DMS153 treated with DMSO at 0.1 percent for 48 hours (cell line): ENCODE measurements at regions not wholly inside any gene's neighbourhood (a gene's known extent, or its start where the extent isn't known, plus 50 kb on each side); places are given as distances from the start of the nearest gene placed in this dataset.
"Not testable (repeated sequence)": the region's sequence is repeated elsewhere in the genome, so short reads cannot be mapped to it uniquely, and the experiment has no call there.

Experiments used
- DNase-seq: peaks from one replicate; lab custom pipeline; 2025; ENCODE audit not compliant: unreplicated experiment; lab: John Stamatoyannopoulos, UW

DNA sequence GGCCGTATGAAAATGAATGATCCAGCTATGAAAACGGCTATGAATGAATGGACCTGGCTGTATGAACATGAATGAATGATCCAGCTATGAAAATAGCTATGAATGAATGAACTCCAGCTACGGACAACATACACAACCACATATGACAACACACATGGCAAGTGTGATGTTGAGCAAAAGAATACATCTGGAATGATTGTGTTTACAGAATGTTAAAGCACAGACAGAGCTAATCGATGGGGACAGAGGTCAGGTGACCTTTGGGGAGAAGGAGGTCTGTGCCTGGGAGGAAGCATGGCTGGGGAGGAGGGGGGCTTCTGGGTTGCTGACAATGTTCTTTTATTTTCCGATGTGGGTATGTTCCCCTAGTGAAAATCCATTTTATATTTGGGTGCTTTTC lies 174.0 kb upstream of the WSCD1 start:
- DNase-seq, result no peak

- no peak for DNase-seq
These were observed 172.8 kb upstream of the WSCD1 start for GRCh38 chr17:5897275-5897911.

DNA sequence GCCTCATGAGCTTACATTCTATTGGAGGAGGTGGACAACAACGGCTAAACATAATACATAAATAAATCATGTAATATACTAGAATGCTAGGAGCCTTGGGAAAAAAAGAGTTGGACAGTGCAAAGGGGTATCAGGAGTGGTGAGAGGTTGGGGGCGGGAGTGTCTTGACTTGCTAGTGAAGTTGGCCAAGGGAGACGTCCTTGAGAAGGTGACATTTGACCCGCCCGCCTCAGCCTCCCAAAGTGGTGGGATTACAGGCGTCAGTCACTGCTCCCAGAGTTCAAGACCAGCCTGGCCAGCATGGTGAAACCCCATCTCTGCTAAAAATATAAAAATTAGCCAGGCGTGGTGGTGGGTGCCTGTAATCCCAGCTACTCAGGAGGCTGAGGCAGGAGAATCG lies 172.2 kb upstream of the WSCD1 start:
- DNase-seq, result not testable (repeated sequence)

DNA sequence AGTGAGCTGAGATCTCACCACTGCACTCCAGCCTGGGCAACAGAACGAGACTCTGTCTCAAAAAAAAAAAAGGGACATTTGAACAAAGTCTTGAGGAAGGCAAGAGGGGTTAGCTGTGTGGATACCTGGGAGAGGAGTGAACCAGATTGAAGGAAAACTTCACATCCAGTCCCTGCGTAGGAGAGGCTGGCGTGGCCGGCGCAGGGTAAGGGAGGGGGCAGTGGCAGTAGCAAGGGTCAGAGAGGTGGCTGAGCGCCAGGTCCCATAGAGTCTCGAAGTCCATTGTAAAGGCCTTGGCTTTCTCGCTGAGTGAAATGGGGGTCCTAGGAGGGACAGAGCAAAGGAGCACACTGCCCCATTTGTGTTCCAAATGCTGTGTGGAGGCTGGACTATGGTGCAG lies 171.8 kb upstream of the WSCD1 start:
- no peak for DNase-seq

- DNase-seq, result no peak
These were observed 170.5 kb upstream of the WSCD1 start for GRCh38 chr17:5899496-5900195.

- DNase-seq, result no peak
These were observed 168.4 kb upstream of the WSCD1 start for GRCh38 chr17:5901731-5902130.

DNA sequence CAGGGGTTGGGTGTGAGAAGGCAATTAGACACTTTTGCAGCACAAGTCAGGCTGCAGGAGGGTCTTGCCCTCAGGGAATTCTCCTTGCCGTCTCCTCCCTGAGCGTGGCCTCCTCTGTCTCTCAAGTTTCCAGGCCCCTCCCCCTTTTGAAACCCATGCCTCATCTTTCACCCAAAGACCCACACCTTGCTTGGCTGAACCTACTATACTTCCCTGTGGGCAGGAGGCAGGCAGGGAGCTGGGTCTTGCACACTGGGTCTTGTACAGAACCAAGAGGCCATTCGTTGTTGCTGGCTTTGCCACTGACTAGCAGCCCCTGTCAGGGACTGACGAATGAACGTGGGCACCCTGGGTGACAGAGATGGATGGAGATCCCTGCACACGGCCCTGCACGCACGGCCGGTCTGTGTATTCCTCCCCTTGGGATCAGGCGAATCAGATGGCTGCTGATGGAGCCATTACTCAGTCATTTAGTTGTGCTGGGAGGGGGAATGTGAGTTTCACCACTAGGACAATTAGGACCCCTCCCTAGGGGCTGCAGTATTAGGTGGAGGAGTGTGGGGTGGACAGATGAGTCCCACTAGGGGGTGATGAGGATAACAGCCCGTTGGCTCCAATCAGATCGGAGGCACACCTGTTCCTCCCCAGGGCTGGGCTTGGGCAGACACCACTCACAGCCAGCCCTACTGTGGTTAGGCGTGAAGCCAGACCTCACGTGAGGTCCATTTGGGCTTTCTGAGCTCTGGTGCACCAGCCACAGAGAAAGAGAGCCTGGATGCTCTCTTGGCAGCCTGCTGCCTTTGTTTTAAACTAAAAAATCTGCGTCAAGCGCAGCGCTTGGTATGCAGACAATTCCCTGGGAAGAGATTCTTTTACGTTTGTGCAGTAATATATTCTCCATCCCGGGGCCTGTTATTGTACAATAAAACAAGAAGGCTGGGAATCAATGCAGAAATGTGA lies 167.7 kb upstream of the WSCD1 start:
- no peak for DNase-seq

DNA sequence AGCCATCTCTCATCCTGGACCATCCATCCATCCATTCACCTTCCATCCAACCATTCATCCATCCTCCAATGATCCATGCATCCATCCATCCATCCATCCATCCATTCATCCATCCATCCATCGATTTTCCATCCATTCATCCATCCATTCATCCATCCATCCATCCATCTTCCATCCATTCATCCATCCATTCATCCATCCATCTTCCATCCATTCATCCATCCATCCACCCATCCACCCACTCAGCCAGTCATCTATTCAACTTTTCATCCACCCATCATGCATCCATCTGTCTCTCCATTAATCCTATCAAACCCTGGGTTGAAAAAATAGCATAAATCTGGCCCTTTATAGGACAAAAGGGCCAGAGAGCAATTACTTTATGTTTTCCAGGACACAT lies 158.3 kb upstream of the WSCD1 start:
- DNase-seq, result no peak

DNA sequence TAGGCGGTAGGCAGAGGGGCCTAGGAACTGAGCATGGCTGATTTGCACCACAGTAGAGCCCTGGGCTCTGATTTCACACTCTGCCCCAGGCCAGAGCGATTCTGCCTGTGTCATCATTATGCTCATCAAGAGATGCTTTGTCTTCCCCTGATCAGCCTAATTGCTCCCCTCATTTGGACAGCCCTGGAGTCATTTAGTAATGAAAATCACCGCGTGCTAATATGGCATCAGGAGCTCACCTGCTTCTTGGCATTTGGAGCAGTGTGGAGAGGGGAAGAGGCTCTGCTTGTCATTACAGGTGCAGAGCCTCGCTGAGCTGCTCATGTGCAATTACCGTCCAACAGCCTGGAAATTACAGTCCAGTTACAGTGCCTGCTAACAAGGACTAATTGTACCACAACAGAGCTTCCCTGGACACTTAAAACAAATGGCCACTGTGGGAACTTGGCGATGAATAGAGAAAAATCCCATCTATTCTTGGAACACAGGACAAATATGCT lies 157.1 kb upstream of the WSCD1 start:
- DNase-seq, result no peak

DNA sequence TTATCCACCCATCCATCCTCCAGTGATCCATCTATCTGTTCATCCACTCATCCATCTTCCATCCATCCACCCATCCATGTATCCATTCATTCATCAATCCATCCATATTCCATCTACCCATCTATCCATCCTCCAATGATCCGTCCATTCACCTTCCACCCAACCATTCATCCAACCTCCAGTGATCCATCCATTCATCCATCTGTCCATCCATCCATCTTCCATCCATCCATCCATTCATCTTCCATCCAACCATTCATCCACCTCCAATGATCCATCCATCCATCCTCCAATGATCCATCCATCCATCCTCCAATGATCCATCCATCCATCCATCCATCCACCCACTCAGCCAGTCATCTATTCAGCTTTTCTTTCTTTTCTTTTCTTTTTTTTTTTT lies 156.5 kb upstream of the WSCD1 start:
- DNase-seq, result no peak

GRCh38 chr17:5915337-5915736 lies 154.8 kb upstream of the WSCD1 start:
- DNase-seq, result no peak

DNA sequence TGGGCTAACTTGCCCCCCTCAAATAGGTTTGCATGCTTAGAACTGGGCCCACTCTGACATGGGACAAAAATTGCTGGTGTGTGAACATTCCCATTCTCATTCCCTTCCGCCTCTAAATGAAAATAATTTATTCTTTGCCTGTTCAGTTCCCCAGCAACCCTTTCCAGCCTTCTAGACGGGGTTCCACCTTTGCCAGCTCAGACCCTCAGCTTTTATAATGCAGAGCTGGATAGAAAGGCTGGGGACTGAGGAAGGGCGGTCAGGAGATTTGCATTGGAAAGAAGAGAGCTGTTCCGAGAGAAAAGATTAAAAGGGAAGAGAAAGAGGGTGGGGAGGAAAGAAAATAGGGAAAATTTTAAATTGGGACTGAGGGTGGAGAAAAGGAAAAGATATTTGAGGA lies 151.1 kb upstream of the WSCD1 start:
- no peak for DNase-seq

DNA sequence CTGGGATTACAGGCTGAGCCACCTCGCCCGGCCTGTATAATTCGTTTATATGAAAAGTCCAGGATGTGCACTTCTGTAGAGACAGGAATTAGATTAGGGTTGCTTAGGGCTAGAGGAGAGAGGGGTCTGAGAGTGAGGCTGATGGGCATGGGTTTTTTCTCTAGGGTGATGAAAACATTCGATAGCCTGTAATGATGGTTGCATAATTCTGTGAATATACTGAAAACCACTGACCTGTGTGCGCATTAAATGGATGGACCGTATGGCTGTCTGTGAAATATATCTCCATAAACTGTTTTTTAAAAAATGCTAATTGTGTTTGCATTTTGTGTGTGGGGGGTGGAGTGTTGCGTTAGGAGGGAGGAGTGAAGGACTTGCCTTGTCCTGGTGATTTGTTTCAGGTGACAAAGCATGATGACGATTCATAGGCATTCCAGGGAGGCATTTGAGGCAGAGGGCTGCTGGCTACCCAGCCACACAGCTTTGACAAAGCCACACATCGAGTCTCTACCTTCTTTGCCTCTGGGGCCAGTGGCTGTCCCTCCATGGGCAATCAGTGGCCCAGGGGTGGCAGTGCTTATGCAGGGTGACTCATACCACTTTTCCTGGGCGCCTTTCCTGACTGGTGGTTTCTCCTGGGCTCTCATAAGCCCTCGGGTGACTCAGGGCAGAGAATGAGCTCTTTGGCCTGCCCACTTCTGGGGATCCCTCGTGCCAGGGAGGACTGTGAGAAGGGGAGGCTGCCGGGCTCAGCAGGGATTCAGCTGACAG lies 148.5 kb upstream of the WSCD1 start:
- no peak for DNase-seq

DNA sequence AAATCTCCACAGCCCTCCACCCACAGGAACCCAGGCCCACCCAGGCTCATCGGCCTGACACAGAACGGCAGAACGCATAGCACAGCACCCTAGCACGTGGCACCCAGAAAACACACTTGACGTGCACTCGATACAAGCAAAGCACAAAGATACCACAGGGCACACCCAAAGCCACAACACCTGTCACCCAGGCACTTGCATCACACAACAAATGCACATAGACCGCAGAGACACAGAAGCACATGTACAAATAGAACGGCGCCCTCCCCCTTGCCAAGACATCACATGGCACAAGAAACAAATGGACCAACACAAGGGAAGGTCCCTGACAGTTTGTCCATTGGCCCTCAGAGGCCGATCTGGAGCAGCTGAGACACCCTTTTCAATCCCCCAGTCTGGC lies 147.7 kb upstream of the WSCD1 start:
- peak; percentile 0 for DNase-seq

DNA sequence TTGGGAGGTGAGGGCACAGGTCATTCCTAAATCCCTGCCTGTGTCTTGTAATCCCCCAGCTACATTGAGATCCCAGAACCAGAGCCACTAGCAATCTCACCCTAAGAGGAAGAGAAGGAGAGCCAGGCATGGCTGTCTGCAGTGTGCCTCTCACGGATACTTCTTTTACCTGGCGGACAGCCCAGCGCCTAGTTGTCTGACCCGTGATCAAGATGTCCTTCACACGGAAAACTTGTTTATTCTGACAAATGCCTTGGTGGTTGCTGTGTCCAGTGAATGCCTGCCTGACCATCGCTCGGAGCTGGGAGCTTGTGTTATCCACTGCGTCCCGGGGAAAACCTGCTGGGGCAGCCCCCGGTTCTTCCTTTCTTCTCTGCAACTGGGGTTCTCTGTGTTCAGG lies 140.5 kb upstream of the WSCD1 start:
- no peak for DNase-seq

DNA sequence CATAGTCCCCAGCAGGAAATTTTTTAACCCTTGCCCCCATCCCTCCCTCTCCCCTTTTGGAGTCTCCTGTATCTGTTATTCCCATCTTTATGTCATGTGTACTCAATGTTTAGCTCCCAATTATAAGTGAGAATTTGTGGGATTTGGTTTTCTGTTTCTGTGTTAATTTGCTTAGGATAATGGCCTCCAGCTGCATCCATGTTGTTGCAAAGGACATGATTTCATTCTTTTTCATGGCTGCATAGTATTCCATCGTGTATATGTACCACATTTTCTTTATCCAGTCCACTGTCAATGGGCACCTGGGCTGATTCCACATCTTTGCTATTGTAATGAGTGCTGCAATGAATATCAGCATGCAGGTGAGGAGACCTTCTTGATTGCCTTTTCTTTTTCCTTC lies 139.6 kb upstream of the WSCD1 start:
- not testable (repeated sequence) for DNase-seq

GRCh38 chr17:5931616-5932015 lies 138.6 kb upstream of the WSCD1 start:
- no peak for DNase-seq

DNA sequence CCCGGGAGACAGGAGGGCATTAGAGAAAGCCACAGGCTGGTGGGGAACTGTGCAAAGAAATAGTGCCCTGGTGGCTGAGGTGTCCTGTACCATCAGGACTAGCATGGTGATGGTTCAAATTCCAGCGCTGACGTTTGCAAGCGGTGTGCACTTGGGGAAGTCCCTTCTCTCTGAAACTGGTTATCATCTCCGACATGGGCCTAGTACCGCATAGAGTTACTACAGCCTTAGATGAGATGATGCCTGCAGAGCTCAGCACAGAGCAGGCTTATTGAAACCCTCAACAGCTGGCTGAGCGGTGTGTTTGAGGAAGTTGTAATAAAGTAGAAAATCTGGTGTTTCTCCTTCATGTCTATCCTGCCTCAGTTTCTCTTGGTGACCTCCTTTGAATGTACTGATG lies 136.7 kb upstream of the WSCD1 start:
- DNase-seq, result no peak

- DNase-seq, result no peak
These were observed 128.9 kb upstream of the WSCD1 start for GRCh38 chr17:5941258-5941657.

GRCh38 chr17:5942687-5943086 lies 127.5 kb upstream of the WSCD1 start:
- DNase-seq, result no peak

DNA sequence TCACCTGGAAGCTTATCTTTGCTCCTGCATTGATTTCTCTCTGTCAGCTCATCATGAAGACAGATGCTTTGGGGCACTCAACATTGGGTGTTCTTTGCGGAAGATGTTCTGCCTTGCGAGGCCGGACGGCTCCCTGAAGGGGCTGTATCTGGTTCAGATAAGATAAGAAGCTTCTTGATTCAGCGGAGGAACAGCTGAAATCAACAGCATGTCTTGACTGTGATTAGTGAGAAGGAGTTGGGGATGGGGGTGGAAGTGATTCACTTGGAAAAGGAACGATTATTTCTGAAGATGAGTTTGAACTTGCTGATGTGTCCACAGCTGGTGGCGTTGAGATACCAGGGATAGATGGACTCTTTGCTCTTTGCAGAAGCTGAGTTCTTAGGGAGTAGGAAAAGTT lies 126.9 kb upstream of the WSCD1 start:
- no peak for DNase-seq
